GM13977 (cell line): ENCODE measurements at regions not wholly inside any gene's neighbourhood (a gene's known extent, or its start where the extent isn't known, plus 50 kb on each side); places are given as distances from the start of the nearest gene placed in this dataset.

ENCODE experiments used
- DNase-seq: peaks from one replicate; pipeline ENCODE4 v3.0.0; 2012; ENCODE audit warnings: low spot score
- CTCF ChIP-seq: IDR thresholded peaks from 2 replicates; pipeline ENCODE4 v1.5.1; 2012; ENCODE audit warnings: mild to moderate bottlenecking, control low read depth; ENCODE audit not compliant: insufficient read depth; ENCODE audit errors: extremely low read depth, missing control alignments
- in situ Hi-C: fragments of 300-500 bp; cut with MboI; formaldehyde crosslinking; loops from one replicate; pipeline ENCODE4 v1.12.0; 2022; ENCODE audit warnings: low sequenced_read_pairs, low pct_unique_long_range_greater_than_20kb, mixed read lengths, inconsistent platforms; ENCODE audit not compliant: unreplicated experiment

GRCh38 chr6:156508923-156509322, 268.3 kb upstream of the ARID1B start:
- in situ Hi-C loops: no loop called here
- no peak for TF ChIP-seq CTCF
- no peak for DNase-seq

- TF ChIP-seq CTCF: no peak
- in situ Hi-C loops: no loop called here
- DNase-seq: no peak
These were observed 269.1 kb upstream of the ARID1B start for GRCh38 chr6:156508126-156508525.

- TF ChIP-seq CTCF: no peak
- no peak for DNase-seq
- in situ Hi-C loops: no loop called here
These were observed 269.5 kb upstream of the ARID1B start for GRCh38 chr6:156507656-156508055.

- in situ Hi-C loops: no loop called here
- no peak for TF ChIP-seq CTCF
- no peak for DNase-seq
These were observed 270.1 kb upstream of the ARID1B start for GRCh38 chr6:156507106-156507505.

- in situ Hi-C loops: no loop called here
- no peak for TF ChIP-seq CTCF
- DNase-seq: no peak
These were observed 274.1 kb upstream of the ARID1B start for GRCh38 chr6:156502969-156503504.

- no peak for DNase-seq
- TF ChIP-seq CTCF: no peak
- in situ Hi-C loops: no loop called here
These were observed 279.6 kb upstream of the ARID1B start for GRCh38 chr6:156497618-156498017.

GRCh38 chr6:156487877-156488276, 289.3 kb upstream of the ARID1B start:
- no peak for DNase-seq
- no peak for TF ChIP-seq CTCF
- in situ Hi-C loops: no loop called here
